ENCODE measurements at regions not wholly inside any gene's neighbourhood (a gene's known extent, or its start where the extent isn't known, plus 50 kb on each side); places are given as distances from the start of the nearest gene placed in this dataset.

DNA sequence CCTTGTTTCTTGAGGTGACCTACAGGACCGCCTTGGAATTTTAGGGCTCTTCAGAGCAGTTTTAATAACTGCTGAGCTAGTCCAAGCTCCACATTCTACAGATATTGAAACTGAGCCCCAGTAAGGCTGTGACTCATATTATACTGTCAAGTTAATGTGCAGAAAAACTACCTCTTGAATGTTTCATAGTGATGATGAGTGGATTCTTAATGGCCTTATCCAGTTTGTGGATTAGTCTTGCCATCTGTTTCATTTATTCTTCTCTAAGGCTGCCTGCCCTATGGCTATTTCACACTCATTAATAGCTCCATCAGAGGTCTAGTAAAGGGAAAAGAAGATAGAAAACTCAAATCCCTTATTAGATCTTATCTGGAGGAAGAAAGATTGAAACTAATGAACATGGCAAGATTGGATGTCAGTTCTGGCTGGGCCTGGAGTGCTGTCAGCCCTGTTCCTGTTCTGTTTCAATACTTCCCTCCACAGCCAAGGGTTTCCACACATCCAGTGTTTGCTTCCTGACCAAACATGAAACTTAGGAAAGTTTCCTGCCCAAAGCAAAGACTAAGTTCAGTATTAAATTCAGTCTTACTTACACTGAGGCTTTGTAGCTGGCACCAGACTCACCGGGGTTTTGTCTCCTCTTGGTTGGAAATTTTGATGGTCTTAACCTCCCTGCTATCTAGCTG lies 215.6 kb upstream of the DMAC1 start:
- H3K36me3 ChIP-seq = no peaks in the 10 kb centered on the region
- H3K27me3 ChIP-seq = no peaks in the 10 kb centered on the region
- H3K27ac ChIP-seq = no peak overlapping the region
- no peak overlapping the region for H3K4me3 ChIP-seq
- H3K4me1 ChIP-seq = no peaks in the 10 kb centered on the region
- H3K9me3 ChIP-seq (replicated peaks) = no peaks in the 10 kb centered on the region
- no peak for DNase-seq

DNA sequence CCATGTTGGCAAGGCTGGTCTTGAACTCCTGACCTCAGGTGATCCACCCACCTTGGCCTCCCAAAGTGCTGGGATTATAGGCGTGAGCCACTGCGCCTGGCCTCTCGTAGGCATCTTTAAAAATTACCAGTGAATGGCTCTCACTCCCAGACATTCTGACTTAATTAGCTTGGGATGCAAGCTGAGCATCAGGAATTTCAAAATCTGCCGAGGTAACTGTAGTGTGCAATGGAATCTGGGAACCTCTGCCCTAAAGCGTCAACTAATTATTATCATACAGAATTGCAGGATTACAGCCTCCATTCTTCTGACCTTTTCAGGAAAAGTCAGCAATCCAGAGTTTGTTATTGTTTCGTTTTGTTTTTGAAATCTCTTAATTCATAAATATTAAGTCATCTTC lies 213.4 kb upstream of the DMAC1 start:
- Histone ChIP-seq H3K4me3 (no peak overlapping the region), H3K36me3 (no peaks in the 10 kb centered on the region), H3K27me3 (no peaks in the 10 kb centered on the region), H3K9me3 (replicated peaks) (no peaks in the 10 kb centered on the region), H3K27ac (no peak overlapping the region), H3K4me1 (no peaks in the 10 kb centered on the region)
- no peak for DNase-seq

- DNase-seq = no peak
- no peak overlapping the region for H3K27ac ChIP-seq
- H3K4me1 ChIP-seq = no peaks in the 10 kb centered on the region
- H3K4me3 ChIP-seq = no peak overlapping the region
- H3K9me3 ChIP-seq (replicated peaks) = no peaks in the 10 kb centered on the region
- no peaks in the 10 kb centered on the region for H3K27me3 ChIP-seq
- H3K36me3 ChIP-seq = no peaks in the 10 kb centered on the region
These were observed 212.4 kb upstream of the DMAC1 start for GRCh38 chr9:8011974-8012373.

GRCh38 chr9:7996558-7996957 lies 197.0 kb upstream of the DMAC1 start:
- H3K4me3 ChIP-seq = no peak overlapping the region
- H3K4me1 ChIP-seq = no peaks in the 10 kb centered on the region
- H3K27me3 ChIP-seq = no peaks in the 10 kb centered on the region
- no peaks in the 10 kb centered on the region for H3K9me3 ChIP-seq (replicated peaks)
- H3K27ac ChIP-seq = no peak overlapping the region
- no peaks in the 10 kb centered on the region for H3K36me3 ChIP-seq
- DNase-seq = no peak

DNA sequence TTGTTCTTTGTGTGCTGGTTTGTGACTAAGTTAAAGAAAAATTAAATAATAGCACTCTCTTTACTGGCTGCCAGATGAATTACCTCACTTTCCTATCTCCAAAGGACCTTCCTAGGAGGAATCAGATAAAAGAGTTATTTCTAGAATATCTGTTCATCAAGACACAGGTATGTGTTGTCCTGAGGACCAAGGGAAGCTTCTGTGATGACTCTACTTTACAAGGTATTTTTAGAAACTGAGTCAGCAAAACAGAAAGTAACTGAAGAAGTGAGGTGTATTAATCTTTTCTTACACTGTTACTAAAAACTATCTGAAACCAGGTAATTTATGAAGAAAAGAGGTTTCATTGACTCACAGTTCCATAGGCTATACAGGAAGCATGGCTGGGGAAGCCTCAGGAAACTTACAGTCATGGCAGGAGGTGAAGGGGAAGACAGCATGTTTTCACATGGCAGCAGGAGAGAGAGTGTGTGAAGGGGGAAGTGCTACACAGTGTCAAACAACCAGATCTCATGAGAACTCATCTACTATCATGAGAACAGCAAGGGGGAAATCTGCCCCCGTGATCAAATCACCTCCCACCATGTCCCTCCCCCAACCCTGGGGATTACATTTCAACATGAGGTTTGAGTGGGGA lies 189.2 kb upstream of the DMAC1 start:
- H3K36me3 ChIP-seq = no peaks in the 10 kb centered on the region
- no peaks in the 10 kb centered on the region for H3K9me3 ChIP-seq (replicated peaks)
- H3K27ac ChIP-seq = no peak overlapping the region
- H3K27me3 ChIP-seq = no peaks in the 10 kb centered on the region
- no peak overlapping the region for H3K4me3 ChIP-seq
- no peak for DNase-seq
- H3K4me1 ChIP-seq = no peaks in the 10 kb centered on the region

- Histone ChIP-seq H3K27ac (no peak overlapping the region), H3K9me3 (replicated peaks) (no peaks in the 10 kb centered on the region), H3K4me1 (no peaks in the 10 kb centered on the region), H3K4me3 (no peak overlapping the region), H3K27me3 (no peaks in the 10 kb centered on the region), H3K36me3 (no peaks in the 10 kb centered on the region)
- no peak for DNase-seq
These were observed 185.1 kb upstream of the DMAC1 start for GRCh38 chr9:7984692-7985091.

GRCh38 chr9:7984203-7984602 lies 184.6 kb upstream of the DMAC1 start:
- Histone ChIP-seq H3K4me3 (no peak overlapping the region), H3K9me3 (replicated peaks) (no peaks in the 10 kb centered on the region), H3K4me1 (no peaks in the 10 kb centered on the region), H3K27ac (no peak overlapping the region), H3K36me3 (no peaks in the 10 kb centered on the region), H3K27me3 (no peaks in the 10 kb centered on the region)
- no peak for DNase-seq

DNA sequence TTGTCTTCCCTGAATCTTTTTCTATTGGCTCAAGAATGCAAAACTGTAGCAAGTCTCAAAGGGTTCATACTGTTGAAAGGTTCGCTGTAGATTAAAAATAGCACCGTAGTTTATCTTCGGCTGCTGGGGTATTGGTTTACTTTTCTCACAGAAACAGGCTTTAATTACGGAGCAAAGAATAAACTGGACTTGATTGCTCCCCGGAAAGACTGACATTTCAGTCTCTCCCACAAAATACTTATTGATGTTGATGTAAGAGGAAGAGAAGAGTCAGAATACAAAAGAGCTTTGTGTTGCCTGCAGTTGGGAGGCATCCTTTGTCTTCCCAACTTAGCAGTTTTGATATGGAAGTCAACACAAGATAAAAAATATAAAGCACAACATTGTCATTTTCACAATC lies 183.9 kb upstream of the DMAC1 start:
- H3K36me3 ChIP-seq = no peaks in the 10 kb centered on the region
- H3K4me3 ChIP-seq = no peak overlapping the region
- H3K27ac ChIP-seq = no peak overlapping the region
- peak in 1 of 2 experiments; percentile 3 for DNase-seq
- no peaks in the 10 kb centered on the region for H3K4me1 ChIP-seq
- H3K9me3 ChIP-seq (replicated peaks) = no peaks in the 10 kb centered on the region
- H3K27me3 ChIP-seq = no peaks in the 10 kb centered on the region

DNA sequence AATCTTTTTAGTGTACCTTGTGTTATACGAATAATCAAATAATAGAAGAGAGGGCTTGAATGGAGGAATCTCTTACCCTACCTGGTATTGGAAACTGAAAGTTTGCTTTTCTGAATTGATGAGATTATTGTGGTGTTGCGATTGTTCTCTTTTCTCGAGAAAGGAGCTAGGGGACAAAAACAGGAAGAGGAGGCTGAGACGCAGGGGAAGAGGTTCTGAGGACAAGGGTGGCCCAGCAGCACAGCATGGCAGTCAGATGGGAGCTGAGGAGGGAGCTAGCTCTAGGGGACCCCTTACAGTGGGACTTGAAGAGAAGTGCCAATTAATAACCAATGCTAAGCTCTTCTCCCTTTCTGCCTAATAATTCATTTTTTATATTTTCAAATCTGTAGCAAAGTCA lies 183.3 kb upstream of the DMAC1 start:
- Histone ChIP-seq H3K9me3 (replicated peaks) (no peaks in the 10 kb centered on the region), H3K4me1 (no peaks in the 10 kb centered on the region), H3K27me3 (no peaks in the 10 kb centered on the region), H3K4me3 (no peak overlapping the region), H3K27ac (no peak overlapping the region), H3K36me3 (no peaks in the 10 kb centered on the region)
- DNase-seq = no peak

GRCh38 chr9:7980691-7981289 lies 181.2 kb upstream of the DMAC1 start:
- Histone ChIP-seq H3K4me1 (peaks cover 8% of the 10 kb centered on the region; the same call in 1 of the 2 replicates), H3K27ac (no peak overlapping the region), H3K27me3 (no peaks in the 10 kb centered on the region), H3K36me3 (no peaks in the 10 kb centered on the region), H3K4me3 (no peak overlapping the region), H3K9me3 (replicated peaks) (no peaks in the 10 kb centered on the region)
- DNase-seq = no peak

- H3K27me3 ChIP-seq = no peaks in the 10 kb centered on the region
- H3K9me3 ChIP-seq (replicated peaks) = no peaks in the 10 kb centered on the region
- no peak overlapping the region for H3K27ac ChIP-seq
- H3K4me3 ChIP-seq = no peak overlapping the region
- no peak for DNase-seq
- H3K4me1 ChIP-seq = peaks cover 8% of the 10 kb centered on the region; the same call in 1 of the 2 replicates
- no peaks in the 10 kb centered on the region for H3K36me3 ChIP-seq
These were observed 180.5 kb upstream of the DMAC1 start for GRCh38 chr9:7980041-7980440.

- Histone ChIP-seq H3K9me3 (replicated peaks) (no peaks in the 10 kb centered on the region), H3K4me1 (peaks cover 8% of the 10 kb centered on the region; the same call in 1 of the 2 replicates), H3K27ac (no peak overlapping the region), H3K27me3 (no peaks in the 10 kb centered on the region), H3K4me3 (no peak overlapping the region), H3K36me3 (no peaks in the 10 kb centered on the region)
- no peak for DNase-seq
These were observed 180.0 kb upstream of the DMAC1 start for GRCh38 chr9:7979611-7980010.

- no peak overlapping the region for H3K27ac ChIP-seq
- H3K36me3 ChIP-seq = no peaks in the 10 kb centered on the region
- no peaks in the 10 kb centered on the region for H3K27me3 ChIP-seq
- no peak for DNase-seq
- H3K4me1 ChIP-seq = peaks cover 8% of the 10 kb centered on the region; the same call in 1 of the 2 replicates
- no peaks in the 10 kb centered on the region for H3K9me3 ChIP-seq (replicated peaks)
- H3K4me3 ChIP-seq = no peak overlapping the region
These were observed 178.0 kb upstream of the DMAC1 start for GRCh38 chr9:7977586-7977985.

GRCh38 chr9:7976856-7977255 lies 177.3 kb upstream of the DMAC1 start:
- H3K27ac ChIP-seq = no peak overlapping the region
- peaks cover 8% of the 10 kb centered on the region; the same call in 1 of the 2 replicates for H3K4me1 ChIP-seq
- no peaks in the 10 kb centered on the region for H3K9me3 ChIP-seq (replicated peaks)
- no peak overlapping the region for H3K4me3 ChIP-seq
- no peak for DNase-seq
- no peaks in the 10 kb centered on the region for H3K36me3 ChIP-seq
- no peaks in the 10 kb centered on the region for H3K27me3 ChIP-seq

DNA sequence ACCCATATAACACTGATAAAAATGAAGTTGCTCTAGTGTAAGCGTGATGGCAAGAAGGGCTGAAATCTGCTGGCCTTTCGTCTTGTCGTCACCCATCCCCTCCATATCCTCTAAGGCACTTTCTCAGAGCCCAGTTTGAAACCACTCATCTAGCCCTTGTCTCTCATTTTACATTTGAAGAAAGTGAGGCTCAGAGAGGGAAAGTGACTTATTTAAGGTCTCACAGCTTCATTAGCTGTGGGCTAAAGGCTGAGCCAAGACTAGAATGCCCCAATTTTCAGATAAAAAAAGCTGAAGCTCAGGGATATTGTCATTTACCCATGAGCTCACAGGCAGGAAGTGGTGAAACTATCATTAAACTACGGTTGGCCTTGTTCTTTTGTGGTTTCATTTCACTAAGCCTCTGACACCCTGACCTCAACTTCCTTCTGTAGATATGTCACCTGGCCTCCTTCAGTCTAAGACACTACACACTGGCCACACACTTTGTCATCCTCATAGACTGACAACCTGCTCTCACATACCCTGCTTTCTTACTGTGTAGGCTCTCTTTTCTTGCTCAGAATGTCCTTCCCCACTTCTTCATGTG lies 176.7 kb upstream of the DMAC1 start:
- Histone ChIP-seq H3K27me3 (no peaks in the 10 kb centered on the region), H3K27ac (no peak overlapping the region), H3K36me3 (no peaks in the 10 kb centered on the region), H3K4me1 (peaks cover 8% of the 10 kb centered on the region; the same call in 1 of the 2 replicates), H3K4me3 (no peak overlapping the region), H3K9me3 (replicated peaks) (no peaks in the 10 kb centered on the region)
- DNase-seq = peak; percentile 3 to 36
